Renal cortex interstitium (tissue), 11 donors: ENCODE measurements at regions not wholly inside any gene's neighbourhood (a gene's known extent, or its start where the extent isn't known, plus 50 kb on each side); places are given as distances from the start of the nearest gene placed in this dataset.
"Not testable (repeated sequence)": the region's sequence is repeated elsewhere in the genome, so short reads cannot be mapped to it uniquely, and the experiment has no call there.

Experiments
- DNase-seq, 11 donors: peaks; one replicate each; pipeline ENCODE4 v3.0.0-alpha.2; 2013; ENCODE audit warnings: low read depth in 9 of 11, low spot score in 4 of 11; ENCODE audit errors: extremely low read depth in 1 of 11

- no peak for DNase-seq
Measured at GRCh38 chr16:13335879-13336278, 434.5 kb downstream of the SHISA9 start.

DNA sequence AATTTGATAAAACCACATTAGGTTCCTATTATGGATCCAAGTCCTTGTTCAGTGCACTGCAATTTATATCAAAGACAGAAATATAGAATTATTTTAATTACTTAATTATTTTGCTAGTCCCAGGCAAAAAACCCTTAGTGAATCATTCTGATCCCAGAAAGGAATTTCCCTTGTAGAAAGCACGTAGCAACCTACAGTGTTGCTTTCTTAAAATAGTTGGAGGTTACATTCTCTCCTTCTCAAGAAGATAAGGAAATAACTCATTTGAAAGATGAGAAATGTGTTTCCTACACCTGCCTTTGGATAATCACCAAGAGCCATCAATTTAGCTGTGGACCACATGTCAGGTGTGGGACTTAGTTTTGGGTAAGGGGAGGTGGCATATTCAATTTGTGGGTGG is 434.9 kb downstream of the SHISA9 start:
- no peak for DNase-seq

DNA sequence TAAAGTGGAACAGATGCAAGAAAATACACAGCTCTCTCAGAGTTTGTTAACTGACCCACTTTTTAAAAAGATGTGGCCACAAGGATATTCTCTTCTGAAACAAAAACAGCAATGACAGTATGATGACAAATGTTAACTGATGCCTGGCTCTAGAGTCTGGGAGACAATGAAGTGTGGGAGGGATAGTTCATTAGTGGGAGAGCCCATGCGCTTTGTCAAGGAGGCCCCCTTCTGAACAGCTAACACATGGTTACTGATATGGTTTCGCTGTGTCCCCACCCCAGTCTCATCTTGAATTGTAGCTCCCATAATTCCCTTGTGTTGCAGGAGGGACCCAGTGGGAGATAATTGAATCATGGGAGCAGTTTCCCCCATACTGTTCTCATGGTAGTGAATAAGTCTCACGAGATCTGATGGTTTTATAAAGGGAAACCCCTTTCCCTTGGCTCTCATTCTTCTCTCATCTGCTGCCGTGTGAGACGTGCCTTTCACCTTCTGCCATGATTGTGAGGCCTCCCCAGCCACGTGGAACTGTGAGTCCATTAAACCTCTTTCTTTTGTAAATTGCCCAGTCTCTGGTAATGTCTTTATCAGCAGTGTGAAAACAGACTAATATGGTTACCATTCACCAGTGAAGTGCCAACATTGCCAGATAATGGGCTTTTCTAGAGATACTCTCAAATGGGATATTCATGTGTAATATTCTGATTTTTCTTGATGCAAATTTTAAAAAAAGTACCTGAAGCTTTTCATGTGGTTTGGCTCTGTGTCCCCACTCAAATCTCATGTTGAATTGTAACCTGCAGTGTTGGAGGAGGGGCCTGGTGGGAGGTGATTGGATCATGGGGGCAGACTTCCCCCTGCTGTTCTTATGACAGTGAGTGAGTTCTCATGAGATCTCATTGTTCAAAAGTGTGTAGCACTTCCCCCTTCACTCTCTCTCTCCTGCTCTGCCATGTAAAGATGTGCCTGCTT is 435.8 kb downstream of the SHISA9 start:
- not testable (repeated sequence) for DNase-seq

DNA sequence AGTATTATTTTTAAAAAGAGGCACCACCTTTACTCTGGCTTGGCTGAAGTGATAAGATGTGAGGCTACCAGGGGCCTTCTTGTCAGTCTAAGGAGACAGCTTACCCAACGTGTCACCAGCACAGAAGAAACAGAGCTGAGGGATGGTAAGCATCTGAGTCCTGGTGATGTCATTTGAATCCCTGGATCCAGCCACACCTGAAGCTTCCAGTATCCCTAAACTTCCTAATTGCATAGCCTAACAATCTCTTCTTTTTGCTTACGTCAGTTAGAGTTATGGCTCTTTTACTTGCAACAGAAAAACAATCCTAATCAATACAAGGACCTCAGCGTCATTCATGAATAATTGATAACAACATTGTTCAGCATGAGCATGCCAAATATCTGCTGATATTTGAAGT is 436.6 kb downstream of the SHISA9 start:
- DNase-seq: no peak

GRCh38 chr16:13342675-13343074 is 441.3 kb downstream of the SHISA9 start:
- no peak for DNase-seq

GRCh38 chr16:13344001-13344400 is 442.6 kb downstream of the SHISA9 start:
- DNase-seq: no peak

- DNase-seq: no peak
Measured at GRCh38 chr16:13348416-13348815, 447.0 kb downstream of the SHISA9 start.

DNA sequence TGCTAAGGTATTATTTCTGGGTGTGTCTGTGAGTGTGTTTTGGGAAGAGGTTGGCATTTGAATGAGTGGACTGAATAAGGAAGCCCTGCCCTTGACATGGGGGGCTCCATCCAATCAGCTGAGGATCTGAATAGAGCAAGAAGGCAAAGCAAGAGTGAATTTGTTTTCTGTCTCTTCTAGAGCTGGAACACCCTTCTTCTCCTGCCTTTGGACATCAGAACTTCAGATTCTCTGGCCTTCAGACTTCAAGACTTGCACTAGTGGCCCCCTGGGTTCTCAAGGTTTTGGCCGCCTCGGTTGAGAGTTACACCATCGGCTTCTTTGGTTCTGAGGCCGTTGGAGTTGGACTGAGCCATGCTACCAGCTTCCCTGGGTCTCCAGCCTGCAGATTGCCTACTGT is 448.6 kb downstream of the SHISA9 start:
- no peak for DNase-seq

DNA sequence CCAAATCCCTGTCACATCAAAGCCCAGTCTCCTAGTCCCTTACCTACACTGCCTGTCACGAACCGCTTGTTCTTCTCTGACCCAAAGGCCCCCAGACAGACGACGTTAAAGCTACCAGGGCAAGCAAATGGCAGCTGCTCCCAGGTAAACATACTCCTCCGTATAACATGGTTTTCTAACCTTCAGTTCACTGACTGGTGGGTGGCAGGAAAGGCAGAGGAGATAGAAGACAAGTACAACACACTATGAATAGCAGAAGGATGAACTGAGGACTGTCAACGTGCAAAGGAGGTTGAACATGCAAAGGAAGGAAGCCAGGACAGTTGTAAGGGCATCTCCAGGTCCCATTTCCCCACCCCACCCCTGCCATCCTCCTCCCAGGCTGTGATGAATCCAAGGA is 449.8 kb downstream of the SHISA9 start:
- peak in 3 of 11 donors; percentile 9 to 12 (median 9) for DNase-seq

- DNase-seq: peak in 4 of 11 donors; percentile 4 to 27 (median 20)
Measured at GRCh38 chr16:13351601-13352217, 450.3 kb downstream of the SHISA9 start.

GRCh38 chr16:13352796-13353195 is 451.4 kb downstream of the SHISA9 start:
- DNase-seq: not testable (repeated sequence)

- not testable (repeated sequence) for DNase-seq
Measured at GRCh38 chr16:13357842-13358241, 456.4 kb downstream of the SHISA9 start.

DNA sequence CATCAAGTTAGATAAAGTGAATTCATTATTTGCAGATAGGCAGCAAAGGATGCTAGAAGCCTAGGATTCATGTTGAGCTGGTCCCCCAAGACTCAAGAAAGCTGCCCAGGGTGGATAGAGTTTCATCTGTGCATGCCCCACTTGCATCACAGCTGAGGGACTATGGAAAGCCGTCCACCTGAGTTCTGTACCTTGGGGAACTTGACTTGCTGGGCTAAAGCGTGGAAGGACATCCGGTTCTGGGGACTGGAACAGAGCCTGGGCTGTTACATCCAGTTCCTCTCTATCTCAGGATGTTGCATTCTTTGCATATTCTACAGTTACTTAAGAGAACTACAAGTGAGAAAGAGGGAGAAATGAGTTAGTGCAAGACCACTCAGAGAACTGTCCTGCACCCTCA is 458.4 kb downstream of the SHISA9 start:
- DNase-seq: no peak

- DNase-seq: no peak
Measured at GRCh38 chr16:13372421-13372820, 471.0 kb downstream of the SHISA9 start.

DNA sequence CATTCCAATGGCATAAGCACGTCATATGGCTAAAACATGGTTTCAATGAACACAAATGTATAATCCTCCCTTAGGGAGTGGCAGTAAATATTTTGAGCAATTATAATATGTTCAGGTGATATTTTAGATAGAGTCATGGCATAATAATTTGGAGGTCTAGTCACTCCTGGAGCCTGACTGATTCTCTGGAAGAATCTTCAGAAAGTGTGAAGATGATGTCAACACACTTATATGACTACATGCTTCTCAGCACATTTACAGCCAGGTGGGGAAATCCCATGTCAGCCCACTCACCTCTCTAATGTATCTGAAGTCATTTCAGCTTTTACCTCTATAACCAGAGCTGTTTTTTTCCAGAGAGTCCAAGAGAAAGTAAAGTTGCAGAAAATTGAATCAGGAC is 474.8 kb downstream of the SHISA9 start:
- no peak for DNase-seq

DNA sequence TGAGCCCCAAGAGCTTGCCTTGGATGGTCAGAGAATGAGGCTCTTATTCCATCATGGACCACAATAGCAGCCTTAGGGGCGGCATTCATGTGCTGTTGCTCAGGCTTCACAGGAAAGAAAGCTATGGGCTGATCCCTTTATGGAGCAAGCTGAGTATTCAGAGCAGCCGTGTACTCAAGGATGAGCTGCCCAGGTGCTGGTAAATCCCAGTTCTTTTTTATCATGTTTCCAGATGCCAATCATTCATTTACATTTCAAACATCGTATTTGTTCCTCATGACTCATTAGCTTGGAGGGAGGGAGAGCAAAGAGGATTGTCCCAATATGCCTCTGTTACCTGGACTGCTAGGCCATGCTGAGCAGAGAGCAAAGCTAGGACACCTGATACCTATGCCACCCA is 475.7 kb downstream of the SHISA9 start:
- DNase-seq: no peak

DNA sequence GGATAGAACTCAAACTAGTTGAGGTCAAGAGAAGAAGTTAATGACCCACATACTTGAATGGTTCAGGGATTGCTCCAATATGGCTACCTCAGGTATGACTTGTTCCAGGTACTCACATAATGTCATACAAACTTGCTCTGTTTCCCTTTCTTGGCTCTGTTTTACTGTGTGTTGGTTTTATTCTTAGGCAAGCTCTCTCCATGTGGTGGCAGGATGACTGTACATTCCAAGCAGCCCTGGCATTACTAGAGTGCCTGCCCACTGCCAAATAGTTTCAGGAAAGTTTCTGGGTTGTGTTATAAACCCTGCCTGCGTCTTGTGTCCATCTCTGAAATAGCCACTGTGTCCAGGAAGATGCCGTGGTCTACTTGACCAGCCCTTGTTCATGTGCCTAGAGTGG is 476.8 kb downstream of the SHISA9 start:
- DNase-seq: no peak

DNA sequence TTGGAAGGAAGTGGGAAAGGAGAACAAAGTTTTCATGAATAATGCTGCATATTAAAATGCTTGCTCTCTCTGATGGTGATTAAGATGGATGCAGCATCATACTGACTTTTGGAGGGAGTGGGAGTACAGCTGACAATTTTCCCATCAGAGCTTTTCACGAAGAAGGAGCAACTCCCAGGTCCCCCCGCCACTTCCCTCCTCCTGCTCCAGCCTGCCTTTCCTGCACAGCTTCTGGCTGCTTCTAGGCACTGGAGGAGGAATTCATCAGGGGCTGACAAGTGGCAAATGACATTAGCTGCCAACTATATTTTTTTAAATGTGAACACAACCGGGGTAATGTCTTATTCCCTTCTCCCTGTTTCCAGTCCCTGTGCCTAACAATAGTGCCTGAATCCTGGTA is 477.9 kb downstream of the SHISA9 start:
- DNase-seq: no peak

DNA sequence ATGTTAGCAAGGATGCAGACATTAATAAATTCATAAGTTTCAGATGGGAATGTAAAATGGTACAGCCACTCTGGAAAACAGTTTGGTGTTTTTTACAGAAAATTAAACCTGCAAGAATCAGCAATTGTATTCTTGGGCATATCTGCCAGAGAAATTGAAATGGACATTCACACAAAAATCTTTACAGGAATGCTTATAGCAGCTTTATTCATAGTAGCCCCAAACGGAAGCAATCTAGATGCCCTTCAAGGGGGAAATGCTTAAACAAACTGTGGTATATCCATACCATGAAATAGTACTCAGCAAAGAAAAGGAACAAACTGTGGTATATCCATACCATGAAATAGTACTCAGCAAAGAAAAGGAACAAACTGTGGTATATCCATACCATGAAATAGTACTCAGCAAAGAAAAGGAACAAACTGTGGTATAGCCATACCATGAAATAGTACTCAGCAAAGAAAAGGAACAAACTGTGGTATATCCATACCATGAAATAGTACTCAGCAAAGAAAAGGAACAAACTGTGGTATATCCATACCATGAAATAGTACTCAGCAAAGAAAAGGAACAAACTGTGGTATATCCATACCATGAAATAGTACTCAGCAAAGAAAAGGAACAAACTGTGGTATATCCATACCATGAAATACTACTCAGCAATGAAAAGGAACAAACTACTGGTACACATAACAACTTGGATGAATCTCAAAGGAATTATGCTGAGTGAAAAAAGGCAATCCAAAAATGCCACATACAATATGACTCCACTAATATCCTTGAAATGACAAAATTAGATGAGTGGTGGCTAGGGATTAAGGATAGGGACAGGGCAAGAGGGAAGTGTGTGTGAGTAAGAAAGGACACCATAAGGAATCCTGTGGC is 484.0 kb downstream of the SHISA9 start:
- DNase-seq: not testable (repeated sequence)
